ENCODE measurements at regions not wholly inside any gene's neighbourhood (a gene's known extent, or its start where the extent isn't known, plus 50 kb on each side); places are given as distances from the start of the nearest gene placed in this dataset.
"Not testable (repeated sequence)": the region's sequence is repeated elsewhere in the genome, so short reads cannot be mapped to it uniquely, and the experiment has no call there.

GRCh38 chr6:166851911-166852310, 104.4 kb downstream of the RNASET2 start:
- H3K27ac ChIP-seq = no peak overlapping the region
- 0 out of 2 replicates have a peak, but pooled peaks cover 2% of the 10 kb centered on the region for H3K27me3 ChIP-seq
- no peaks in the 10 kb centered on the region for H3K36me3 ChIP-seq
- H3K9me3 ChIP-seq (replicated peaks) = no peaks in the 10 kb centered on the region
- DNase-seq = no peak
- no peaks in the 10 kb centered on the region for H3K4me1 ChIP-seq
- no peak overlapping the region for H3K4me3 ChIP-seq

- Histone ChIP-seq H3K36me3 (no peaks in the 10 kb centered on the region), H3K4me1 (no peaks in the 10 kb centered on the region), H3K9me3 (replicated peaks) (no peaks in the 10 kb centered on the region), H3K27me3 (0 out of 2 replicates have a peak, but pooled peaks cover 2% of the 10 kb centered on the region), H3K27ac (no peak overlapping the region), H3K4me3 (no peak overlapping the region)
- DNase-seq = no peak
Measured at GRCh38 chr6:166851426-166851825, 104.9 kb downstream of the RNASET2 start.

GRCh38 chr6:166850677-166851076, 105.7 kb downstream of the RNASET2 start:
- DNase-seq = no peak

GRCh38 chr6:166849749-166850183, 106.6 kb downstream of the RNASET2 start:
- H3K27ac ChIP-seq = no peak overlapping the region
- H3K4me3 ChIP-seq = no peak overlapping the region
- DNase-seq = no peak
- H3K36me3 ChIP-seq = no peaks in the 10 kb centered on the region
- 0 out of 2 replicates have a peak, but pooled peaks cover 2% of the 10 kb centered on the region for H3K27me3 ChIP-seq
- H3K4me1 ChIP-seq = no peaks in the 10 kb centered on the region
- H3K9me3 ChIP-seq (replicated peaks) = no peaks in the 10 kb centered on the region

More at GRCh38 chr6:166850677-166851076, 105.7 kb downstream of the RNASET2 start:
- no peaks in the 10 kb centered on the region for H3K4me1 ChIP-seq
- no peak overlapping the region for H3K4me3 ChIP-seq
- 0 out of 2 replicates have a peak, but pooled peaks cover 2% of the 10 kb centered on the region for H3K27me3 ChIP-seq
- H3K27ac ChIP-seq = no peak overlapping the region
- H3K36me3 ChIP-seq = no peaks in the 10 kb centered on the region
- no peaks in the 10 kb centered on the region for H3K9me3 ChIP-seq (replicated peaks)

- no peaks in the 10 kb centered on the region for H3K9me3 ChIP-seq (replicated peaks)
- H3K27me3 ChIP-seq = 0 out of 2 replicates have a peak, but pooled peaks cover 2% of the 10 kb centered on the region
- H3K4me1 ChIP-seq = no peaks in the 10 kb centered on the region
- H3K4me3 ChIP-seq = no peak overlapping the region
- DNase-seq = no peak
- no peak overlapping the region for H3K27ac ChIP-seq
- H3K36me3 ChIP-seq = no peaks in the 10 kb centered on the region
Measured at GRCh38 chr6:166848979-166849748, 107.2 kb downstream of the RNASET2 start.

GRCh38 chr6:166846446-166847142, 109.8 kb downstream of the RNASET2 start:
- not testable (repeated sequence) for H3K9me3 ChIP-seq (replicated peaks); H3K27ac ChIP-seq; H3K36me3 ChIP-seq; H3K4me3 ChIP-seq; H3K4me1 ChIP-seq; DNase-seq; H3K27me3 ChIP-seq

GRCh38 chr6:166842607-166843006, 113.7 kb downstream of the RNASET2 start:
- no peak for DNase-seq
- H3K36me3 ChIP-seq = no peaks in the 10 kb centered on the region
- no peak overlapping the region for H3K27ac ChIP-seq
- no peaks in the 10 kb centered on the region for H3K9me3 ChIP-seq (replicated peaks)
- H3K4me1 ChIP-seq = no peaks in the 10 kb centered on the region
- H3K4me3 ChIP-seq = no peak overlapping the region
- no peaks in the 10 kb centered on the region for H3K27me3 ChIP-seq

- H3K9me3 ChIP-seq (replicated peaks) = no peaks in the 10 kb centered on the region
- H3K27me3 ChIP-seq = peaks cover 4% of the 10 kb centered on the region; the same call in 1 of the 2 replicates
- no peak for DNase-seq
- no peak overlapping the region for H3K4me3 ChIP-seq
- no peaks in the 10 kb centered on the region for H3K36me3 ChIP-seq
- no peaks in the 10 kb centered on the region for H3K4me1 ChIP-seq
- no peak overlapping the region for H3K27ac ChIP-seq
Measured at GRCh38 chr6:166841216-166841615, 115.1 kb downstream of the RNASET2 start.

- no peak for DNase-seq
- no peak overlapping the region for H3K4me3 ChIP-seq
- no peaks in the 10 kb centered on the region for H3K4me1 ChIP-seq
- no peak overlapping the region for H3K27ac ChIP-seq
- peaks cover 6% of the 10 kb centered on the region; the same call in 1 of the 2 replicates for H3K27me3 ChIP-seq
- no peaks in the 10 kb centered on the region for H3K36me3 ChIP-seq
- H3K9me3 ChIP-seq (replicated peaks) = no peaks in the 10 kb centered on the region
Measured at GRCh38 chr6:166839569-166839968, 116.8 kb downstream of the RNASET2 start.

GRCh38 chr6:166838987-166839386, 117.4 kb downstream of the RNASET2 start:
- no peak for DNase-seq
- Histone ChIP-seq H3K4me3 (no peak overlapping the region), H3K36me3 (no peaks in the 10 kb centered on the region), H3K27me3 (peaks cover 6% of the 10 kb centered on the region; the same call in 1 of the 2 replicates), H3K27ac (no peak overlapping the region), H3K4me1 (no peaks in the 10 kb centered on the region), H3K9me3 (replicated peaks) (no peaks in the 10 kb centered on the region)

GRCh38 chr6:166836785-166837718, 119.3 kb downstream of the RNASET2 start:
- Histone ChIP-seq H3K4me1 (no peaks in the 10 kb centered on the region), H3K9me3 (replicated peaks) (no peaks in the 10 kb centered on the region), H3K27ac (no peak overlapping the region), H3K27me3 (peaks cover 6% of the 10 kb centered on the region; the same call in 1 of the 2 replicates), H3K36me3 (no peaks in the 10 kb centered on the region), H3K4me3 (no peak overlapping the region)
- DNase-seq = no peak

GRCh38 chr6:166834049-166834448, 122.3 kb downstream of the RNASET2 start:
- H3K4me1 ChIP-seq = no peaks in the 10 kb centered on the region
- H3K27me3 ChIP-seq = peaks cover 6% of the 10 kb centered on the region; the same call in 1 of the 2 replicates
- no peak overlapping the region for H3K4me3 ChIP-seq
- H3K27ac ChIP-seq = no peak overlapping the region
- DNase-seq = no peak
- H3K9me3 ChIP-seq (replicated peaks) = no peaks in the 10 kb centered on the region
- H3K36me3 ChIP-seq = no peaks in the 10 kb centered on the region

- Histone ChIP-seq H3K4me3 (no peak overlapping the region), H3K36me3 (no peaks in the 10 kb centered on the region), H3K27ac (no peak overlapping the region), H3K27me3 (no peaks in the 10 kb centered on the region), H3K9me3 (replicated peaks) (no peaks in the 10 kb centered on the region), H3K4me1 (0 out of 2 replicates have a peak, but pooled peaks cover 2% of the 10 kb centered on the region)
- DNase-seq = no peak
Measured at GRCh38 chr6:166830891-166831363, 125.4 kb downstream of the RNASET2 start.

- Histone ChIP-seq H3K27ac (no peak overlapping the region), H3K27me3 (no peaks in the 10 kb centered on the region), H3K9me3 (replicated peaks) (no peaks in the 10 kb centered on the region), H3K36me3 (no peaks in the 10 kb centered on the region), H3K4me3 (no peak overlapping the region), H3K4me1 (0 out of 2 replicates have a peak, but pooled peaks cover 8% of the 10 kb centered on the region)
- DNase-seq = no peak
Measured at GRCh38 chr6:166830185-166830890, 126.0 kb downstream of the RNASET2 start.
